ENCODE measurements at regions not wholly inside any gene's neighbourhood (a gene's known extent, or its start where the extent isn't known, plus 50 kb on each side); places are given as distances from the start of the nearest gene placed in this dataset.

DNA sequence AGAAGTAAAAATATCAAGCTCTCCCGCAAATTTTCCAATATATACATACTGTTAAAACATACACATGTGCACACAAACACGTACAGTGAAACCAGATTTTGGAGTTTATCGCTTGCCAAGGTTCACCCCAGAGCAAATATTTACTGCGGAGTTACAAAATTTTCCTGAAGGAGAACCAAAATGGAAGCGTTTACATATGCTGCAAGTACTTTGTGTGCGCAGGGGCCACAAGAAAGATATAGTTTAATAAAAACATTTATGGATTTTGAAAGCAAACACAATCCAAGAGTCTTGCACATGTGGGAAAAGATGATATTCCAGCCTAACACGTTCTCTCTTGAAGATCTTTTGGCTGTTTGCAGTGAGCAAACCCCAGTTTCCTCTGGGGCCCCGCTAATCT, 301.3 kb upstream of the NFE2L3 start:
- in situ Hi-C loops (cut with HindIII; ENCODE audit: low sequenced_read_pairs), result no loop called here

DNA sequence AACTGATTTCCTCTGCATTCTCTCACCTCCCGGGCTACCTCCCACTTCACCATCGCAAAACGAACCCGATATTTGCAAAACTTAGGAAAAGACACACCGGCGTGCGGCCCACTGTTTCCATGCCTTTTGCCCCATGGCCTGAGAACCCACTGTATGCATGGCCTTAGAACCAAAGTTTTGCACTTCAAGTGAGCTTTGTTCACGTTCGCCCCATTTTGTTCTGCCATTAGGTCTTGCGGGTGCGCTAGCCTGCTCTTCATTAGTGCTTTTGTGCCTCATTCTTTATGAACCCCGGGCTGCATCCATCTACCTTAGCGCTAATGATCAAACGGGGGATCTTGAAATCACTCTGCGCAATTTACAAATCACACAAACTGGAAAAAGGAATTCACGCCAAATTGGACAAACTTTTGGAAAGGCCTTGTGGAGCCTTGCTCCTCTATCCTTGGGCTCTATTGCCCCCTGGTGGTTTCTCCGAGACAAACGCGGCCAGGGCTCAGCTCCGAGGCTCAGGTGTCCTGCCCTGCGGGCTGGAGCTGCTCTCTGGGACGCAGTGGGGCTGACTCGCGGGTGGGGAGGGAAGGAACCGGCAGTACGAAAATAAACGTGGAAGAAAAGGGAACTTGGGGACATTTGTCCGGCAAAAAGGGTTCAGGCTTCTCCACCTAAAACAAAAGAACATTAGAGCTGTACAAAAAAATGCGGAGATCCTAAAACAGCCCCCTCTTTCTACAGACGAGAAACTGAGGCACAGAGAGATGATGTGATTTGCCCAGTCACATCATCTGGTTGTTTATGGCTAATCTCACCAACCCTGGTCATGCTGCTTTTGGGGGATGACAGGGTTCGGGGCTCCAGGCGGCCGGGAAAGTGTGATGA, 300.4 kb upstream of the NFE2L3 start:
- in situ Hi-C loops (cut with HindIII; ENCODE audit: low sequenced_read_pairs), result no loop called here

DNA sequence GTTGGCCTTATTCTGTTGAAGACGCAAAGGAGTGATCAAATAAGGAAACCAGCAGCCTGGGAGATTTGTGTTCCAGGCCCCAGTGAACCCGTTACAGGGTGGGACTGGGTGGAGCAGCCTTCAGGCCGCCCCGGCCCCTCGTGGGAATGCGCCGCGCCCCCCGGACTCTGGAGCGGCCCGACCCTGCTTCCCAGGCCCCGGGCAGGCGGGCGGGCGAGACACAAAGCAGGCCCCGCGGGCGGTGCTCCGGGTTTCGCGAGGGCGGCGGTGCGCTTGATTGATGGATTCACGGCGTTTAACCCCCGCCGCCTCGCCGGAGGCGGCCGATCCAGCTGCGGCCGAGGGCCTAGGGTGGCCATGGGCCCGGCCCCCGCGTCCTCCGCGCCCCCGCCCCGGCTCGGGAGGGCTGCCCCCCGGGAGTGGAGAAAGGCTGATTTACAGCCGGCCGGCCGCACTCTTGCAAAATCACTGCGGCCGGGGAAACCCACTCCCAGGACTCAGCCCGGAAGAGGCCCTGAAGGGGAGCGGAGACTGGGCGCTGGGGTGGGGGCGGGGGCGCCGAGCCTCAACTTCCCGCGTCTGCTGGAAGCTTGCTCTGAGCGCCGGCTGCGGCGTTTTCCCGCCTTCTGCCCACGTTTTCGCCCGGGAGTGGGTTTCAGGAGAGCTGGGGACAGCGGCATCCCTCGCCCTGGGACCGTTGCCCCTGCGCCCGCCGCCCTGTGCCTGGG, 299.6 kb upstream of the NFE2L3 start:
- in situ Hi-C loops (cut with HindIII; ENCODE audit: low sequenced_read_pairs), result no loop called here

DNA sequence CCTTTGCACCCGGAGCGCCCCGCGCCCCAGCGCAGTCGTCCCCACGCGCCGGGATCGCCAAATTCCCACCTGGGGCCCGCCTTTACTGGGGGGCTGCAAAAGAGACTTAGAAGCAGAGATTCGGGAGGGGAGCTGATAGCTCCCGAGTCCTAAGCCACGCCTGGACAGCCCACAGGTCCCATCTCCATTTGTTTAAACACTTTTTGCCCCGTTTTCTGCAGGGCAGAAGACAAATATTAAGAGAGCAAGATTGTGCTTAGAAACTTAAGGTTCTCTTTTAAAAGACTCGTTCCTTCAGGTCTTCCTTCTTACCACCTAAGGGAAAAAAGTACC, 299.1 kb upstream of the NFE2L3 start:
- in situ Hi-C loops (cut with HindIII; ENCODE audit: low sequenced_read_pairs), result no loop called here

DNA sequence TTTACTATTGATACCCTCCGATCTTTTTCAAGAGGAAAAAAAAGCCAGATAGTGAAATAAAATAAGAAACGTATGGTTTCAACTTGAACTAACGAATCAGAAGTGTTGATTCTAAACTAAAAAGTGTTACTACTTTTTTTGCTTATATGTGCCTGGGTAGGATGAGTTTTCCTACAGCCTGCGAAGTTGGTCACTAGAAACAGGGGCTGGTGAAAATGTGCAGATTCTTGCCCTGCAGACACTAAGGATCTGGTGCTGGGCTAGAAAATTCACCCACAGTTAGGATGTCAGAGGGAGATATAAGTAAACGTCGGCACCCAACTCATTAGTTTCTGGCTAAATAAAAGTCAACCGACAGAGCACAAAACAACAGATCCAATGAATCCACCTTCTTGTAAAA, 298.7 kb upstream of the NFE2L3 start:
- in situ Hi-C loops (cut with HindIII; ENCODE audit: low sequenced_read_pairs), result no loop called here

DNA sequence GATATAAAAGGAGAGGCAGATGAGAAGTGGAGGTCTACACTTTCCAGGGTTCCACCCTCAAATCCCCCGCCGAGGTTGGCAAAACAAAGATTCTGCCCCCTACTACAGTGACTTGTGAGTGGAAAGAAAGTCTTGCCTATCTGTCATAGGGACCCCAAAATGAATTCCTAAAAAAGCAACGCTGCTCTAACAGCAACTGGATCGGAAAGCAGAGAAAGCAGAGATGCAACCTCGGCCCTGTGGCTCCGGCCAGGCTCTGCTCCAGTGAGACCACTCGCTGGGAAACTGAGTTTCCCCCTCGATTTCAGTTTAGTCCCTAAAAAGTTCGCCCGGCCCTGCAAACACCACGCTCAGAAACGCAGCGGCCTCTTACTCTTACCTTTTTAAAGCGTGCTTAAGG, 297.9 kb upstream of the NFE2L3 start:
- in situ Hi-C loops (cut with HindIII; ENCODE audit: low sequenced_read_pairs), result no loop called here

DNA sequence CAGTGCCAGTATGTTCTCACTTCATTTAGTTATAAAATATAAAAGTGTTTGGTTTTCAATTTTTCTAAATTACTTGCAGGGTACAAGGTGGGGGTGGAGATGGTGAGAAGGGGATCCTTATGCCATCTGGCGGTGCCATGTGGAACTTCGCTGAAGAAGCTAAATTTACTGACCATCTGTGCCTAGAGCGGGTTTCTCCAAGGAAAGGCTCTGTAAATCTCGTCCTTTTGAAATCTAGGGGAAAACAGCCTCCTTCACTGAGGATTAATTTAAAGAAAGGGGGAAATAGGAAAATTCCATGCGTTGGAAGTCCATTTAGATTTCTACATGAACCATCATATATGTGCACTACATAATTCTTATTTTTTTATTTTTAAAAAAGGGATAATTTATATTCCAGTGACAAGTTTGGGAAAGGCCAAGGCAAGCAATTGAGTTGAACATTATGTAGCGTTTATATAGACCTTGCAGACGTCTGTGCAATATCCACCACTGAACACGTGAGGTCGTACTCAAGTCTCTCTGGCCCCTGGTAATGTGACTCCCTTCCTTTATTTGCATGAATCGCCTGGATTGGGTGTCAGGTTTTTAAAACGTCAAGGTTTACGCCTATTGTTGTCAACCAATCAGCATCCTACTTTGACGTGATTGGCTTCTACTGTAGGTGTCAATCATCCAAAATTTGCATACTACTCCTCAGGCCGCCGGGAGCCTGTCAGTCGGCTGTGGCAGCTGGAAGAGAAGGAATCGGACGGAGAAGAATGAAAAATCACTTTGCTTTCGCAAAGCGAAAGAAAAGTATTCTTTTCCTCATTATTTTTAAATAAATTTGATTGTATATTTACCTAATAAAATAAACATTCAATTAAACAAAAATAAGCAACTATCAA, 297.1 kb upstream of the NFE2L3 start:
- in situ Hi-C loops (cut with HindIII; ENCODE audit: low sequenced_read_pairs), result no loop called here

DNA sequence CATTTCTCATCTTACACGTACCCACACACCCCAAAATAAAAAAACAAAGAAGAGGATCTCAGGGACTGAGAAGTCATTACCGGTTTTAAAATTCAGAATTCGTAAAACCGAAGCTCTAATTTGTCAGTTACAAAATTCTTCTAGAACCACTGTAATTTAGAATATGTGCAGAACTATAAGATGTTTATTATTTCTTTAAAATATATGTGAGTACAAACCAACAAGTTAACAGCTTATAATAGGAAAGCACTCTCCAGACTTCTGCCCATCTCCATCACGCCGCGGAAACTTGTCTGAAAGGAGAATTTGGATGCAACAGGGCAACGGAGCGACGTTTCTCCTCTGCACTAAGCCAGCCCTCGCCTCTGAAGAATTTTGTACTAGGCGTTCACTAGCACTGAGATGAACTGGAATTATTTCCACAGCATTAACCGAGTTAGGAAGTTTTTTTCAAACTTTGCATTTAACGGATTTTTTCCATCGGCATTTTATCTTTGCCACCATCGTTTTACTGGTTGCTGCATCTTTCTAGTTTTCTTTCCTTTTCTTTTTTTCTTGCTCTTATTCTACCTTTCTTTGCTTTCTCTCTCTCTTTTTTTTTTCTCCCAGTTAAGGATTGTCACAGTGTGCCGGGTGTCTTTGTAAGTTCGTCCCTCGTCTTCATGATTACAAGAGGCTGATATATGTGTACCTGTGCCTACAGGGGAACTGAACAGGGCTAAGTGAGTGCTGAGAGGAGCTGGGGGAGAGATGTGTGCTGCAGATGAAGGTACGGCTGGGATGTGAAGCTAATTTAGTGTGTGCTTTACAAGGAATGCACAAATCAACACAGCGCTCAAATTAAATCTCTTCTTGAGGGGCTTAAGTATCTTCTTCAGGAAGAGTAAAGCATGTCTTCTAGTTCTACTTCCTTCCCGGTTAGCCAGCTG, 295.9 kb upstream of the NFE2L3 start:
- in situ Hi-C loops (cut with HindIII; ENCODE audit: low sequenced_read_pairs), result no loop called here

DNA sequence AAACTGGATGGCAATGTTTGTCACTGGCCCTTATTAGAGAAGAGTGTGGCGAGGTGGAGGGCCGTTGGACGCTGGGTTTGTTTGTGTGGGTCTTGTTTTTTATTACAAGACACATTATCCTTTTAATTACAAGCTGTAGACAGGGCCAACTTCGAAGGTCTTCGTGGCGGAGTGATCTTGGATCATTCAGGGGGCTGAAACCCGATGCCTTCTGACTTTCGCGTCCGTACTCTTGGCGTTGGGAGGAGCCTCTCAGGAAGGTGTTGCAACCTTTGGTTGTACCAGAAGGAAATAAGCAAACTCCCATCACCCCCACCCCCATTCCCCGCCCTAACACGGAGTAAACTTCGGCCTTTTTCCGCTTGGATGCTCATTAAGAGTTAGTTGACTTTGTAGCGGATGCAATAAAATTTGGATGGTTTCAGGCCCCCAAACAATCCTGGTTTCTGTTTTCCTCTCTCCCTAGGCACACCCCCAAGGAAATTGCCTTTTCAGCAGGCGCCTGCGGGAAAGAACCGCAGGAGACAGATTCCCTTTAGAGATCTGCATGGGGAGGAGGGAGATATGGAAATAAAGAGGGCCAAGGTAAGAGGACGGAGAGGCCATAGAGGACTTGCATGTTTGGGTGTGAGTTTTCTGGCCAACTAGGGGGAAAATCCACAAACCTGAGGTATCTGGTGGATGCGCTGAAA, 294.5 kb upstream of the NFE2L3 start:
- in situ Hi-C loops (cut with HindIII; ENCODE audit: low sequenced_read_pairs), result no loop called here

DNA sequence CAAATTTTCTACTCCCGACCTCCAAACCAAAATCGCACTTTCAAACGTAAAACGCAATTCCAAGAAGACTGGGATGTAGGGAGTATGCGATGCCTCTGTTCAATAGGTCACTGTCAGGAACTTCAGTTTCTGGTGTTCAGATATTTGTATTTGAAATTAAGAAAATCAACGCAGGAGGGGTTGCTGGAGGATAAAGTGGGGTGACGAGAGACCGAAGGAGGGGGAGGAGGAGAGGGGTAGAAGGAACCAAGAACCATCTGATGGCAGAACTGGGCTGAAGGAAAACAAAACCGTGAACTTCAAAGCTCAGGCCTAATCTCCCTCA, 293.8 kb upstream of the NFE2L3 start:
- in situ Hi-C loops (cut with HindIII; ENCODE audit: low sequenced_read_pairs), result no loop called here

DNA sequence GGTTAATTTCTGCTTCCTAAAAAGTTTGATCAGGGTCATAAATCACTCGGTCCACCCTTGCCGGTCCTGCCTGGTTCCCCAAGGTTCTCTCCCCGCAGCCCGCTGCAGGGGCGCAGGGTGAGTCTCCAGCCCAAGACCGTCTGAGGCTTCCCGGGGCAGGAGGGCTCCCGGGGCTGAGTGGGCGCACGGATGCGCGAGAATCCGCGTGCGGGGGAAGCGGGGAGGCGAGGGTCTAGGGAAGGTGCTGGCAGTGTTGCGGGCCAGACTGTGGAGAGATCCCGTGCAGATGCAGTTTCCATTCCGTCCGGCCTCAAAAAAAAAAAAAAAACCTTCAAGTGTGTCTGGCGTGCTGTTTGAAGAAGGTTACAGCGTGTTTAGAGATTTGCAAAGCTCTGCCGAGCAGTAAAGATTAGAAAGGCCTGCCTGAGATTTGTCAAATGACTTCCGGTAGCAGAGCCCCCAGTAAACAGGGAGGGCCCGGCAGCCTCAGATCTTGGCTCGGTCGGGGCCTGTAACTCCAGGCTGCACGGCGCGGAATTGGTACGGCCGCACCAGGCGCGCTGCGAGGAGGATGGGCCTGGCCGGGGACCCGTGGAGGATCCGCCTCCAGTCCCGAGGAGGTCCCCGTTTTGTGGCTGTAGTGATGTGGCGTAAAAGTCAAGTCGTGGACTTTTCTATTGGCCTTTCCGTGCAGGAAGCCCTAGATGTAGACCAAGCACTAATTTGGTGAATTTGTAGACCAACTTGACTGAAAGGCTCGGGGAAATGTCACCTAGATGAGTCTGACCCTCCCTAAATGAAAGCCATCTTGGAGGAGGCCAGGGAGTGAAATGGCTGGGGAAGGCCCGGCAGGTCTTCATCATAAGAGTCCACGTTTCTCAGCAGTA, 293.2 kb upstream of the NFE2L3 start:
- in situ Hi-C loops (cut with HindIII; ENCODE audit: low sequenced_read_pairs), result no loop called here

DNA sequence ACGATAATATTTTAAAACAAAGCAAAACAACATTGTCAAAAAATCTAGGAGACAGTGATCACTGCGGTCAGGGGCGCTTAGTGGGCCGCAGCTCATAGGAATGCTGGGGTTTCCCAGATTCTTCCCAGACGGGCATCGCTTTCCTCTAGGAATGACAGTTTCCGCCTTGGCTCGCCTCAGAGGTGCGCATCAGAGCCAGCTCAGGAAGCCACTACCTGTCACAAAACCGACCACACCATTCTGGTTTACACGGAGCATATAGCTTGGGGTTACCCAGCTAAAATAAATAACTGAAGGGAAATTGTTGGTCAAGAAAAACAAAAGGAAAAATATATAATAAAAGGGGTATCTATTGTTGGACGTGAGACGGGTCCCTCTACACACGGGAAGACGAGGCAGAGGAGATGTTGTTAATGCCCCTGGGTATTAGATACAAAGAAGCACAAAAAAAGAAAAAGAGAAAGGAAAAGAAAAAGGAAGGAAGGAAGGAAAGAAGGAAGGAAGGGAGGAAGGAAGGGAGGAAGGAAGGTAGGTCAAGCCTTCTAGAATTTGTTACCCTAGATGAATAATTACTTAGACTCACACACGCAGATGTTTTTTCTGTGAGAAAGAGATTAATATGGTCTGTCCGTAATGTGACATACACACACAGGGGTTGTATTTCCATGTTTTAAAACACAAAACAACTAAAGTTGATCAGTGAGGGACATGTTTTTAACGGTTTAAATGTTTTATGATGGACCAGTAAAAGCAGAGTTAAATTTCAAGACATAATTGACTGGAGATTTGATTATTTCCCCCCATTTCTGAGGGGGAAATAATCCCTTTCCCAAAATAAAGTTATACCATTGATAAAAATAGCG, 292.4 kb upstream of the NFE2L3 start:
- in situ Hi-C loops (cut with HindIII; ENCODE audit: low sequenced_read_pairs), result no loop called here

DNA sequence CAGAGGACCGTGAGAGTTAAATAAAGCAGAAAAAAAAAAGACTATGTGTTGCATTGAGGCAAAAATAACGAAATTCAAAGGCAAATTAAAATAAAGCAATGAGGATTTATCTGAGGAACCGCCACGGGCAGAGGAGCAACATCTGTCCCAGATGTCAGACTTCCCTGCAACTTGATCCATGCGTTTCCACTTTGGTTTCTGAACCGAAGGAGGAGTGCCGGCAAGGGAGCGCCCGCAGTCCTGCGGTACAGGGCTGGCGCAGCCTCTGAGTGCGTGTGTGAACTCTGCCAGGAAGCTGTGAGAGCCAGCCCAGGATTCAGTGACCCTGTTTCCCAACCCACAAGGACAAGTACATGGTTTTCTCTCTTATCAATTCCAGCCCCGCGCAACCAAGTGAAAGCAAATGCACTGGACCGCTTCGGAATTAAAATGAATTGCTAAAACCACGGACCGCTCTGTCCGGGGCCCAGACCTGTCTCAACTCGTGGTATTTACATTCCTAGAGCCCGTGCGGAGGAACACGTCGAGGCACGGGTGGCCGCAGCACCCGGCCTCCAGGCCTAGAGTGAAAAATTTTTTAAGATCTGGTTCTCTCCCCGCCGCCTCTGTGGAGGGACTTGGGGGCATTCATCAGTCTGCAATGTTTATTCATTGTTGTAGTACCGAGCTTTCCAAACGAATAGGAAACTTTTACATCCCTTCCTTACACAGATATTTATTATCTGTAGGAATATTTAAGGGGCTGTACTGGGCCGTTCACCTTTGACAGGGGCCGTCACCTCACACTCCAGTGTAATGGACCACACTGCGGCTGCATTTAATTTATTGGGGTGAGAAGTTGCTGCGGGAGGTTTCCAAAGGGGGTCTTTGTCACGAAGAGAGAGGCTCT, 291.5 kb upstream of the NFE2L3 start:
- in situ Hi-C loops (cut with HindIII; ENCODE audit: low sequenced_read_pairs), result no loop called here

DNA sequence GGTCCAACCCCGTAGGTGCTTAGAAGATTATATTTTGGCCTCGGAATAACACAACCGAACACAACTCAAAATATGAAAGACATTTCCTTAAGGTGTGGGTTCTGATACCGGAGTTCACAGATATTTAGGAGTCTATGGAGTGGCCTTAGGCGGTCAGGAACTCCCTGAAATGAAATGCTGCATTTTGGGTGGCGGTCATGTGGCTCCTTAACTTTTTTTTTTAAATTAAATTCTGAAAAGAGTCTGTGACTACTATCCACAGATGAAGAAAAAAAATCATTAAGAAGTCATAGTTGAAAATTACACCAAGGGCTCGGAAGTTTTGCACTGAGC, 290.9 kb upstream of the NFE2L3 start:
- in situ Hi-C loops (cut with HindIII; ENCODE audit: low sequenced_read_pairs), result no loop called here

DNA sequence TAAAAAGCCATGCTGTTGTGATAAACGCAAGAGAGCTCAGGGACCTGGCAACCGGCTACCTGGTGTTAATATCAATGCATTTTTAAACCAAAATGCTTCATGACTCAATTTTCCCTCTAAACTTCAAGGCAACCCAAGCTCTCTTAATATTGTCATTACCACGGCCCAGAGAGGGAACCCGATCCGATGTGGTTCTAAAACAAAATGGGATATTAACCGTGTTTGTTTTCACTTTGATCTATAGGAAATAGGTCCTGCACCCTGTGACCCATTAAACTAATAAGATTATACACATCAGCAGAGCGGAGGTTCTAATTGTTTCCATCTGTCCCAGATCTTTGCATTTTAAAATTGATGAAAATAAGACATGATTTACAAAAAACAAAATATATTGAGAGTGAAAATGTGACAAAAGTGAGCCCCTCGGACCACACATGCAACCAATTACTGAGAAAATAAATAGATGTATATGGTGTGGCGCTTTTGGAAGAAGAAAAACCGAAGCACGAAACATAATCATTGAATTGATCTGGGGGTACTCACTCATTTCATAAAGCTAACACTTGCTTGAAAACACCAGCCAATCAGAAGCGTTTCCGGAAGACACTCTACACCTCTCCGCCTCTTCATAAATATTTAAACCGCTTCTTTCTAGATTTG, 290.3 kb upstream of the NFE2L3 start:
- in situ Hi-C loops (cut with HindIII; ENCODE audit: low sequenced_read_pairs), result no loop called here

DNA sequence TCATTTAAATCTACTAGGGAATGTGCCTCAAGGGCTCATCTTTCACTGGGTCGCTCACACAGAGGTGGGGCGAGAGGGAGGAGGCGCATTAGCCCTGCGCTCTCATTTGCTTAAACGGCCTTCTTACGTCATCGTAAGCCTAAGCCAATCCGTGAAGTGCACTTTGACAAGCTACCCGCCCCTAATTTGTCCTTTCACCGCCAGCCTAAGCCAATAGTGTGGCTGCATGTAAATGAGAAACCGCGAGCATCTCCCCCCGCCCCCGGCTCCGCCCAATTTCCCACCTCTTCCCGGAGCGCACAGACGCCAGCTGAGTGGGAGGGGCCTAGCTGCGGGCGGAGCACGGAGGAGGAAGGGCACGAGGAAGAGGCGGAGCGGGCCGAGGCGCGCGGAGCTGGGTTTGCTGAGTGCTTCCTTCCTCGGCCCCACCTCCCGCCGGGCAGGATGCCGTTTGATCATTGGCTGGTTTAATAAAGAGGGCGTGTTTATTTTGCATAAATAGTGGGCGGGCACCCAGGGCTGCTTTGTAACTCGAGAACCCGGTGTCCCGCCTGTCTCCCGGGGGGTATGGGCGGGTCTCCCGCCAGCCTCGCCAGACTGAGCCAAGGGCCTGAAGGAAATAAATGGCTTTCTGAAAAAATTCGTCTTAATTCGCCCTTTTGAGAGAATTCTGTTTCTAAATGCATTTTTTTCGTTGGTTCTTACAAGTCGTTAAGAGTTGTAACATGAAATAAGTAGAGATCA, 289.6 kb upstream of the NFE2L3 start:
- in situ Hi-C loops (cut with HindIII; ENCODE audit: low sequenced_read_pairs), result no loop called here

All from endothelial cell of hepatic sinusoid (primary cell).